ENCODE measurements at regions not wholly inside any gene's neighbourhood (a gene's known extent, or its start where the extent isn't known, plus 50 kb on each side); places are given as distances from the start of the nearest gene placed in this dataset.
A peak's percentile ranks its signal among the peaks of the same experiment; 100 is the strongest.

- no peak overlapping the region for H3K4me3 ChIP-seq (ENCODE audit: low read depth, low read length)
- DNase-seq (ENCODE audit: low read depth) = no peak
- TF ChIP-seq, protein P1, sequence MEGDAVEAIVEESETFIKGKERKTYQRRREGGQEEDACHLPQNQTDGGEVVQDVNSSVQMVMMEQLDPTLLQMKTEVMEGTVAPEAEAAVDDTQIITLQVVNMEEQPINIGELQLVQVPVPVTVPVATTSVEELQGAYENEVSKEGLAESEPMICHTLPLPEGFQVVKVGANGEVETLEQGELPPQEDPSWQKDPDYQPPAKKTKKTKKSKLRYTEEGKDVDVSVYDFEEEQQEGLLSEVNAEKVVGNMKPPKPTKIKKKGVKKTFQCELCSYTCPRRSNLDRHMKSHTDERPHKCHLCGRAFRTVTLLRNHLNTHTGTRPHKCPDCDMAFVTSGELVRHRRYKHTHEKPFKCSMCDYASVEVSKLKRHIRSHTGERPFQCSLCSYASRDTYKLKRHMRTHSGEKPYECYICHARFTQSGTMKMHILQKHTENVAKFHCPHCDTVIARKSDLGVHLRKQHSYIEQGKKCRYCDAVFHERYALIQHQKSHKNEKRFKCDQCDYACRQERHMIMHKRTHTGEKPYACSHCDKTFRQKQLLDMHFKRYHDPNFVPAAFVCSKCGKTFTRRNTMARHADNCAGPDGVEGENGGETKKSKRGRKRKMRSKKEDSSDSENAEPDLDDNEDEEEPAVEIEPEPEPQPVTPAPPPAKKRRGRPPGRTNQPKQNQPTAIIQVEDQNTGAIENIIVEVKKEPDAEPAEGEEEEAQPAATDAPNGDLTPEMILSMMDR (IDR thresholded peaks at IDR 0.05; ENCODE audit: insufficient read depth, low read depth, low read length) = no peak
Measured at GRCh38 chr9:82252116-82252515, 263.5 kb downstream of the SPATA31D1 start.

DNA sequence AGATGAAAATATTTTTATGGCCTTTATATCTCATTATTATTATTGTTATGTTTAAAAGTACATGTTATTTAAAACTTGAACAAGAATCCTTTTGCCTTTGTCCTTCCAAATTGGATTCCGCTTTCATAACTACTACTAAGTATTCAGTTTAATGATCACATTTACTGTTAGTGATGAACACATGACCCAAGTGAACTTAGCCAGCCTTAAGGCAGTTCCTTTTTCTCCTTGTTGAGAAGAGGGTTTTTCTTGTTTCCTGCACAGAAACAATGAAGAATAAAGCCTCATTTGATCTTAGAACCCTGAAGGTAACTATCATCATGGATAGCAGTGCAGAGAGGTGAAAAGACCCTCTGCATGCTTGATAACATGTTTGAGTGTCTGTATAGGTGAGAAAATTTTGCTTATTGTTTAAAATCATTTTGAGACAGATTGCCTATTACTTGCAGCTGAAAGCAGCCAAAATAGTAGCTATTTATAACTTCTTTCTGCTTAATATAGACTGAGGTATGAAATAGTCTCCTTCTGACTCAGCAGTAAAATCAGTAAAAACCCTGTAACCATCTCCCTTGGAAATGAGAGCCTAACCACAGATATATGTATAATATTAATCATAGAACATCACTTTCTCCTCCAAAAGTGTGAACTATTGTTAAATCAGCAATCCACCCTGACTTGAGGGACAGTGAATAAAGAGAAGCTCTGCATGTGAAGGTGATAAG lies 266.2 kb downstream of the SPATA31D1 start:
- TF ChIP-seq, protein P1 (IDR thresholded peaks at IDR 0.05; ENCODE audit: insufficient read depth, low read depth, low read length) = no peak
- no peak for DNase-seq (ENCODE audit: low read depth)
- H3K4me3 ChIP-seq (ENCODE audit: low read depth, low read length) = no peak overlapping the region

- no peak for DNase-seq (ENCODE audit: low read depth)
- H3K4me3 ChIP-seq (ENCODE audit: low read depth, low read length) = no peak overlapping the region
- TF ChIP-seq, protein P1 (IDR thresholded peaks at IDR 0.05; ENCODE audit: insufficient read depth, low read depth, low read length) = no peak
Measured at GRCh38 chr9:82255481-82256176, 267.1 kb downstream of the SPATA31D1 start.

GRCh38 chr9:82260691-82261090 lies 272.1 kb downstream of the SPATA31D1 start:
- H3K4me3 ChIP-seq (ENCODE audit: low read depth, low read length) = no peak overlapping the region
- TF ChIP-seq, protein P1 (IDR thresholded peaks at IDR 0.05; ENCODE audit: insufficient read depth, low read depth, low read length) = no peak
- no peak for DNase-seq (ENCODE audit: low read depth)

GRCh38 chr9:82263619-82264018 lies 275.0 kb downstream of the SPATA31D1 start:
- no peak overlapping the region for H3K4me3 ChIP-seq (ENCODE audit: low read depth, low read length)
- no peak for DNase-seq (ENCODE audit: low read depth)
- TF ChIP-seq, protein P1 (IDR thresholded peaks at IDR 0.05; ENCODE audit: insufficient read depth, low read depth, low read length) = no peak

GRCh38 chr9:82271106-82271561 lies 282.6 kb downstream of the SPATA31D1 start:
- TF ChIP-seq, protein P1 (IDR thresholded peaks at IDR 0.05; ENCODE audit: insufficient read depth, low read depth, low read length) = no peak
- H3K4me3 ChIP-seq (ENCODE audit: low read depth, low read length) = no peak overlapping the region
- peak; percentile 61 for DNase-seq (ENCODE audit: low read depth)

All from fibroblast of villous mesenchyme (primary cell).